Mucosa of stomach (tissue), 1 donor: ENCODE measurements at regions not wholly inside any gene's neighbourhood (a gene's known extent, or its start where the extent isn't known, plus 50 kb on each side); places are given as distances from the start of the nearest gene placed in this dataset.
"Not testable (repeated sequence)": the region's sequence is repeated elsewhere in the genome, so short reads cannot be mapped to it uniquely, and the experiment has no call there.

Source experiments
- H3K27me3 ChIP-seq: one replicate; pipeline ENCODE4 v1.7.0; 2013; ENCODE audit warnings: mild to moderate bottlenecking, low read length; ENCODE audit not compliant: control insufficient read depth, insufficient read depth
- H3K36me3 ChIP-seq: one replicate; pipeline ENCODE4 v1.7.0; 2013; ENCODE audit warnings: low read length; ENCODE audit not compliant: control insufficient read depth, insufficient read depth
- H3K4me1 ChIP-seq: one replicate; pipeline ENCODE4 v1.7.0; 2013; ENCODE audit warnings: mild to moderate bottlenecking, low read length; ENCODE audit not compliant: control insufficient read depth, insufficient read depth
- H3K4me3 ChIP-seq: one replicate; pipeline ENCODE4 v1.7.0; 2013; ENCODE audit warnings: low read length
- H3K9ac ChIP-seq: one replicate; pipeline ENCODE4 v1.7.0; 2013; ENCODE audit warnings: mild to moderate bottlenecking, low read length, moderate library complexity
- H3K9me3 ChIP-seq: one replicate; pipeline ENCODE4 v1.7.0; 2013; ENCODE audit warnings: mild to moderate bottlenecking, low read length, moderate library complexity; ENCODE audit not compliant: control insufficient read depth
- donor health status: Pancreatic carcinoma.

- no peaks in the 10 kb centered on the region for H3K27me3 ChIP-seq
- no peak overlapping the region for H3K4me3 ChIP-seq
- no peaks in the 10 kb centered on the region for H3K9me3 ChIP-seq
- H3K9ac ChIP-seq, result no peak overlapping the region
- H3K36me3 ChIP-seq, result no peaks in the 10 kb centered on the region
- no peaks in the 10 kb centered on the region for H3K4me1 ChIP-seq
Observed at GRCh38 chr13:108113407-108113806, 101.9 kb downstream of the LIG4 start.

- no peaks in the 10 kb centered on the region for H3K9me3 ChIP-seq
- H3K36me3 ChIP-seq, result no peaks in the 10 kb centered on the region
- H3K9ac ChIP-seq, result no peak overlapping the region
- no peaks in the 10 kb centered on the region for H3K27me3 ChIP-seq
- no peak overlapping the region for H3K4me3 ChIP-seq
- peaks cover 9% of the 10 kb centered on the region for H3K4me1 ChIP-seq
Observed at GRCh38 chr13:108104736-108105135, 110.6 kb downstream of the LIG4 start.

GRCh38 chr13:108102771-108103170 lies 112.6 kb downstream of the LIG4 start:
- H3K4me1 ChIP-seq, result peaks cover 12% of the 10 kb centered on the region
- no peaks in the 10 kb centered on the region for H3K27me3 ChIP-seq
- H3K4me3 ChIP-seq, result no peak overlapping the region
- H3K9ac ChIP-seq, result no peak overlapping the region
- no peaks in the 10 kb centered on the region for H3K36me3 ChIP-seq
- H3K9me3 ChIP-seq, result no peaks in the 10 kb centered on the region

- Histone ChIP-seq H3K36me3 (no peaks in the 10 kb centered on the region), H3K4me1 (peaks cover 18% of the 10 kb centered on the region), H3K9ac (no peak overlapping the region), H3K4me3 (no peak overlapping the region), H3K9me3 (no peaks in the 10 kb centered on the region), H3K27me3 (no peaks in the 10 kb centered on the region)
Observed at GRCh38 chr13:108096301-108096915, 118.9 kb downstream of the LIG4 start.

- no peak overlapping the region for H3K9ac ChIP-seq
- H3K27me3 ChIP-seq, result no peaks in the 10 kb centered on the region
- no peaks in the 10 kb centered on the region for H3K9me3 ChIP-seq
- H3K4me3 ChIP-seq, result no peak overlapping the region
- no peaks in the 10 kb centered on the region for H3K36me3 ChIP-seq
- peaks cover 11% of the 10 kb centered on the region for H3K4me1 ChIP-seq
Observed at GRCh38 chr13:108095036-108095435, 120.3 kb downstream of the LIG4 start.

- H3K4me3 ChIP-seq, result no peak overlapping the region
- peaks cover 6% of the 10 kb centered on the region for H3K4me1 ChIP-seq
- no peaks in the 10 kb centered on the region for H3K36me3 ChIP-seq
- H3K27me3 ChIP-seq, result no peaks in the 10 kb centered on the region
- H3K9me3 ChIP-seq, result no peaks in the 10 kb centered on the region
- no peak overlapping the region for H3K9ac ChIP-seq
Observed at GRCh38 chr13:108093616-108094015, 121.7 kb downstream of the LIG4 start.

- Histone ChIP-seq H3K4me1 (no peaks in the 10 kb centered on the region), H3K9ac (no peak overlapping the region), H3K27me3 (no peaks in the 10 kb centered on the region)
Observed at GRCh38 chr13:108087810-108088209, 127.5 kb downstream of the LIG4 start.

GRCh38 chr13:108086678-108087077 lies 128.7 kb downstream of the LIG4 start:
- Histone ChIP-seq H3K4me3 (no peak overlapping the region), H3K27me3 (no peaks in the 10 kb centered on the region), H3K9ac (no peak overlapping the region), H3K36me3 (no peaks in the 10 kb centered on the region), H3K4me1 (no peaks in the 10 kb centered on the region), H3K9me3 (no peaks in the 10 kb centered on the region)

More at GRCh38 chr13:108087810-108088209, 127.5 kb downstream of the LIG4 start:
- H3K36me3 ChIP-seq, result no peaks in the 10 kb centered on the region
- no peaks in the 10 kb centered on the region for H3K9me3 ChIP-seq
- H3K4me3 ChIP-seq, result no peak overlapping the region

GRCh38 chr13:108084840-108085239 lies 130.5 kb downstream of the LIG4 start:
- Histone ChIP-seq H3K27me3 (no peaks in the 10 kb centered on the region), H3K9me3 (no peaks in the 10 kb centered on the region), H3K9ac (no peak overlapping the region), H3K4me1 (no peaks in the 10 kb centered on the region), H3K4me3 (no peak overlapping the region), H3K36me3 (no peaks in the 10 kb centered on the region)

GRCh38 chr13:108083056-108083455 lies 132.3 kb downstream of the LIG4 start:
- Histone ChIP-seq H3K36me3 (no peaks in the 10 kb centered on the region), H3K4me3 (no peak overlapping the region), H3K9me3 (no peaks in the 10 kb centered on the region), H3K4me1 (no peaks in the 10 kb centered on the region), H3K9ac (no peak overlapping the region), H3K27me3 (no peaks in the 10 kb centered on the region)

- no peak overlapping the region for H3K9ac ChIP-seq
- no peaks in the 10 kb centered on the region for H3K36me3 ChIP-seq
- no peaks in the 10 kb centered on the region for H3K27me3 ChIP-seq
- H3K4me1 ChIP-seq, result no peaks in the 10 kb centered on the region
- H3K4me3 ChIP-seq, result no peak overlapping the region
- H3K9me3 ChIP-seq, result no peaks in the 10 kb centered on the region
Observed at GRCh38 chr13:108082481-108082880, 132.9 kb downstream of the LIG4 start.

- Histone ChIP-seq H3K4me1 (no peaks in the 10 kb centered on the region), H3K9me3 (no peaks in the 10 kb centered on the region), H3K9ac (no peak overlapping the region), H3K27me3 (no peaks in the 10 kb centered on the region), H3K4me3 (no peak overlapping the region), H3K36me3 (no peaks in the 10 kb centered on the region)
Observed at GRCh38 chr13:108077284-108077683, 138.1 kb downstream of the LIG4 start.

- not testable (repeated sequence) for H3K36me3 ChIP-seq, H3K9ac ChIP-seq, H3K27me3 ChIP-seq, H3K4me1 ChIP-seq, H3K9me3 ChIP-seq, H3K4me3 ChIP-seq
Observed at GRCh38 chr13:108074429-108074828, 140.9 kb downstream of the LIG4 start.
